ENCODE measurements at regions not wholly inside any gene's neighbourhood (a gene's known extent, or its start where the extent isn't known, plus 50 kb on each side); places are given as distances from the start of the nearest gene placed in this dataset.

- TF ChIP-seq CTCF (IDR thresholded peaks at IDR 0.05; ENCODE audit: low read depth, low read length, missing input control) (no peak), YY1 (IDR thresholded peaks at IDR 0.05) (no peak), RAD21 (IDR thresholded peaks at IDR 0.05) (no peak), JUND (IDR thresholded peaks at IDR 0.05) (no peak), TAF1 (conservative IDR thresholded peaks at IDR 0.05) (no peak)
These were observed 134.7 kb upstream of the CDH20 start for GRCh38 chr18:61198486-61198885.
